Upper lobe of left lung (tissue), 4 donors: ENCODE measurements at regions not wholly inside any gene's neighbourhood (a gene's known extent, or its start where the extent isn't known, plus 50 kb on each side); places are given as distances from the start of the nearest gene placed in this dataset.

Source experiments
- CTCF ChIP-seq, 6 experiments: fragments of 450-650 bp in 4 of 6; fragments of 200-600 bp in 2 of 6; sonication (generic) in 2 of 6; IDR thresholded peaks; one replicate each; pipeline ENCODE4 v1.5.1; 2016 to 2019; ENCODE audit warnings: antibody characterized with exemption in 6 of 6
- EP300 ChIP-seq, 4 donors: sonication (generic); formaldehyde crosslinking; IDR thresholded peaks; one replicate each; pipeline ENCODE4 v1.5.1; 2017; ENCODE audit warnings: antibody characterized with exemption in 4 of 4, control low read depth in 2 of 4
- POLR2A ChIP-seq, 4 donors: fragments of 450-650 bp; IDR thresholded peaks; one replicate each; pipeline ENCODE4 v1.5.1; 2016 to 2017; ENCODE audit warnings: antibody characterized with exemption in 4 of 4, mild to moderate bottlenecking in 2 of 4
- POLR2AphosphoS5 ChIP-seq, 2 donors: sonication (generic); formaldehyde crosslinking; IDR thresholded peaks; one replicate each; pipeline ENCODE4 v1.5.1; 2017; ENCODE audit warnings: antibody characterized with exemption in 2 of 2

GRCh38 chr1:59123081-59123681 is 173.7 kb upstream of the FGGY start:
- TF ChIP-seq CTCF (IDR thresholded peaks at IDR 0.05), result no peak
- no peak for TF ChIP-seq POLR2A (IDR thresholded peaks at IDR 0.05)
- TF ChIP-seq POLR2AphosphoS5 (IDR thresholded peaks at IDR 0.05), result no peak
- no peak for TF ChIP-seq EP300 (IDR thresholded peaks at IDR 0.05)
